ENCODE measurements at regions not wholly inside any gene's neighbourhood (a gene's known extent, or its start where the extent isn't known, plus 50 kb on each side); places are given as distances from the start of the nearest gene placed in this dataset.

- CTCF ChIA-PET = no interaction called here
- TF ChIP-seq ELK1 (IDR thresholded peaks at IDR 0.05; ENCODE audit: low read depth, low read length) (no peak), RELA (IDR thresholded peaks at IDR 0.05; ENCODE audit: borderline replicate concordance, partially characterized antibody) (no peak), MYB (IDR thresholded peaks at IDR 0.05; ENCODE audit: borderline replicate concordance, low read depth, low read length) (no peak), NR2F1 (conservative IDR thresholded peaks at IDR 0.05) (no peak)
- intact Hi-C loops (cut with micrococcal nuclease; ENCODE audit: unreplicated experiment) (no loop called here), in situ Hi-C loops (cut with MboI) (no loop called here)
- DNase-seq (ENCODE audit: low read depth, low spot score) (no peak), FAIRE-seq (no peak), ATAC-seq (no peak)
- POLR2A ChIA-PET = no interaction called here
- Histone ChIP-seq H3K36me3 (ENCODE audit: control insufficient read depth in 2 of 2, insufficient read depth in 2 of 2, low read length in 1 of 2) (no peaks in the 10 kb centered on the region), H4K20me1 (ENCODE audit: control insufficient read depth, insufficient read depth) (no peaks in the 10 kb centered on the region), H2AFZ (ENCODE audit: control insufficient read depth, low read depth, low read length) (no peak overlapping the region), H3K9ac (ENCODE audit: control insufficient read depth, insufficient read depth, low read length) (no peak overlapping the region), H3K9me3 (replicated peaks; ENCODE audit: control insufficient read depth, insufficient read depth, low read length) (no peaks in the 10 kb centered on the region), H3K27me3 (replicated peaks in 1 of 2; ENCODE audit: control insufficient read depth in 2 of 2, insufficient read depth in 2 of 2, low read length in 1 of 2) (no peaks in the 10 kb centered on the region; a peak in 1 of 4 replicates), H3K27ac (ENCODE audit: control insufficient read depth, insufficient read depth) (no peak overlapping the region), H3K79me2 (ENCODE audit: control insufficient read depth, insufficient read depth, low read length) (no peaks in the 10 kb centered on the region), H3K4me1 (ENCODE audit: control insufficient read depth, insufficient read depth, low read length) (no peaks in the 10 kb centered on the region), H3K4me2 (ENCODE audit: control insufficient read depth, insufficient read depth) (no peak overlapping the region), H3K4me3 (no peak overlapping the region)
- RAD21 ChIA-PET (ENCODE audit: unreplicated experiment) = no interaction called here
- 37% methylated on average over 3 of the region's 3 CpGs for WGBS (ENCODE audit: insufficient coverage, insufficient replicate concordance, low lambda C conversion rate, missing lambda C conversion rate)
- SMC1A ChIA-PET (ENCODE audit: uncharacterized antibody, unreplicated experiment) = interaction anchor here (0.7 to 1.7 kb wide), 5 partner anchors 10 to 312 kb away, joined by 3 to 5 read pairs (median 3); no protein-coding TSS in a partner anchor
- no TSS peak for BruUV-seq (replicated peaks)
Observed at GRCh38 chr3:188059351-188059750, 94.6 kb upstream of the LPP start.

GRCh38 chr3:188060264-188060835 is 93.6 kb upstream of the LPP start:
- peaks cover 0 to 3% of the 10 kb centered on the region in 2 experiments; a peak in 1 of 4 replicates for H3K27me3 ChIP-seq (replicated peaks in 1 of 2; ENCODE audit: control insufficient read depth in 2 of 2, insufficient read depth in 2 of 2, low read length in 1 of 2)
- H3K79me2 ChIP-seq (ENCODE audit: control insufficient read depth, insufficient read depth, low read length) = no peaks in the 10 kb centered on the region
- no peaks in the 10 kb centered on the region for H3K36me3 ChIP-seq (ENCODE audit: control insufficient read depth in 2 of 2, insufficient read depth in 2 of 2, low read length in 1 of 2)
- intact Hi-C loops (cut with micrococcal nuclease; ENCODE audit: unreplicated experiment) = loop anchor here (5.0 to 10.0 kb wide), 2 partner anchors 318 to 894 kb away; no protein-coding TSS in a partner anchor
- TF ChIP-seq CHD2 (IDR thresholded peaks at IDR 0.05; ENCODE audit: borderline replicate concordance, low read depth, low read length) (no peak), SRF (IDR thresholded peaks at IDR 0.05; ENCODE audit: low read depth in 2 of 2, low read length in 2 of 2) (no peak), ATF2 (IDR thresholded peaks at IDR 0.05; ENCODE audit: low read length) (no peak)
- H3K4me1 ChIP-seq (ENCODE audit: control insufficient read depth, insufficient read depth, low read length) = no peaks in the 10 kb centered on the region
- 17% methylated on average over 2 of the region's 2 CpGs for WGBS (ENCODE audit: insufficient coverage, insufficient replicate concordance, low lambda C conversion rate, missing lambda C conversion rate)
- no peak overlapping the region for H3K27ac ChIP-seq (ENCODE audit: control insufficient read depth, insufficient read depth)
- H3K4me3 ChIP-seq = no peak overlapping the region
- DNase-seq (ENCODE audit: low read depth, low spot score) (no peak), ATAC-seq (no peak), FAIRE-seq (no peak)
- POLR2A ChIA-PET = interaction anchor here (0.7 kb wide), 1 partner anchor 271 kb away, joined by 7 read pairs; no protein-coding TSS in a partner anchor
- no peaks in the 10 kb centered on the region for H3K9me3 ChIP-seq (replicated peaks; ENCODE audit: control insufficient read depth, insufficient read depth, low read length)
- no peak overlapping the region for H3K9ac ChIP-seq (ENCODE audit: control insufficient read depth, insufficient read depth, low read length)
- BruUV-seq (replicated peaks) = no TSS peak
- no peak overlapping the region for H2AFZ ChIP-seq (ENCODE audit: control insufficient read depth, low read depth, low read length)
- SMC1A ChIA-PET (ENCODE audit: uncharacterized antibody, unreplicated experiment) = interaction anchor here (0.8 to 1.7 kb wide), 5 partner anchors 11 to 313 kb away, joined by 3 to 5 read pairs (median 3); no protein-coding TSS in a partner anchor
- H4K20me1 ChIP-seq (ENCODE audit: control insufficient read depth, insufficient read depth) = no peaks in the 10 kb centered on the region
- no peak overlapping the region for H3K4me2 ChIP-seq (ENCODE audit: control insufficient read depth, insufficient read depth)
- in situ Hi-C loops (cut with MboI) = no loop called here
- CTCF ChIA-PET = no interaction called here
- RAD21 ChIA-PET (ENCODE audit: unreplicated experiment) = no interaction called here
